Uterus (tissue), 3 donors: ENCODE measurements at regions not wholly inside any gene's neighbourhood (a gene's known extent, or its start where the extent isn't known, plus 50 kb on each side); places are given as distances from the start of the nearest gene placed in this dataset.

Source experiments
- DNase-seq, 2 donors: peaks; one replicate each; pipeline ENCODE4 v3.0.0-alpha.2; 2019 to 2020
- H3K27ac ChIP-seq, 2 donors: fragments of 200-600 bp; sonication (generic); 1 replicate in 1 of 2; 2 replicates in 1 of 2; pipeline ENCODE4 v1.5.1; 2016 to 2018
- H3K27me3 ChIP-seq, 2 donors: fragments of 200-600 bp; sonication (generic); one replicate each; pipeline ENCODE4 v1.5.1; 2018 to 2019; ENCODE audit warnings: control low read depth in 1 of 2
- H3K36me3 ChIP-seq, 2 donors: fragments of 200-600 bp; sonication (generic); one replicate each; pipeline ENCODE4 v1.5.1; 2019; ENCODE audit warnings: control low read depth in 1 of 2
- H3K4me1 ChIP-seq, 2 donors: fragments of 200-600 bp; sonication (generic); one replicate each; pipeline ENCODE4 v1.5.1; 2018 to 2019; ENCODE audit warnings: control low read depth in 1 of 2
- H3K4me3 ChIP-seq, 2 donors: fragments of 200-600 bp; sonication (generic); 1 replicate in 1 of 2; 2 replicates in 1 of 2; pipeline ENCODE4 v1.5.1; 2018 to 2019; ENCODE audit warnings: mild to moderate bottlenecking in 1 of 2
- H3K9me3 ChIP-seq, 2 donors: fragments of 200-600 bp; sonication (generic); one replicate each; pipeline ENCODE4 v1.5.1; 2019; ENCODE audit warnings: control low read depth in 1 of 2
- CTCF ChIP-seq, 4 experiments: fragments of 200-600 bp in 2 of 4; fragments of 450-650 bp in 2 of 4; sonication (generic) in 2 of 4; IDR thresholded peaks; one replicate each; pipeline ENCODE4 v1.5.1; 2016 to 2019; ENCODE audit warnings: antibody characterized with exemption in 4 of 4, mild to moderate bottlenecking in 2 of 4, moderate library complexity in 1 of 4
- POLR2A ChIP-seq, 2 donors: fragments of 450-650 bp; IDR thresholded peaks; one replicate each; pipeline ENCODE4 v1.6.1; 2016; ENCODE audit warnings: antibody characterized with exemption in 2 of 2, mild to moderate bottlenecking in 1 of 2, moderate library complexity in 1 of 2
- intact Hi-C: fragments of 100-400 bp; cut with DNase I; formaldehyde crosslinking; loops from one replicate; pipeline ENCODE4 v1.15.1; 2023; ENCODE audit warnings: low total_unique reads
- donor health status: DM: yes; HTN: yes; CAD: no.

- intact Hi-C loops = no loop called here
- TF ChIP-seq POLR2A (IDR thresholded peaks at IDR 0.05) = no peak
- TF ChIP-seq CTCF (IDR thresholded peaks at IDR 0.05) = no peak
- H3K4me1 ChIP-seq = no peaks in the 10 kb centered on the region
- no peaks in the 10 kb centered on the region for H3K27me3 ChIP-seq
- H3K9me3 ChIP-seq = no peaks in the 10 kb centered on the region
- no peak overlapping the region for H3K27ac ChIP-seq
- no peak for DNase-seq
- H3K36me3 ChIP-seq = no peaks in the 10 kb centered on the region
- H3K4me3 ChIP-seq = no peak overlapping the region
These were observed 121.0 kb upstream of the LOC128125822 start for GRCh38 chr6:63451238-63451637.

GRCh38 chr6:63452125-63452524 is 120.2 kb upstream of the LOC128125822 start:
- no peak for DNase-seq
- Histone ChIP-seq H3K27me3 (no peaks in the 10 kb centered on the region), H3K9me3 (no peaks in the 10 kb centered on the region), H3K36me3 (no peaks in the 10 kb centered on the region), H3K4me1 (no peaks in the 10 kb centered on the region), H3K27ac (no peak overlapping the region), H3K4me3 (no peak overlapping the region)
- intact Hi-C loops = no loop called here
- TF ChIP-seq POLR2A (IDR thresholded peaks at IDR 0.05) (no peak), CTCF (IDR thresholded peaks at IDR 0.05) (no peak)

- H3K27ac ChIP-seq = no peak overlapping the region
- DNase-seq = no peak
- H3K4me1 ChIP-seq = no peaks in the 10 kb centered on the region
- no peaks in the 10 kb centered on the region for H3K27me3 ChIP-seq
- no peak overlapping the region for H3K4me3 ChIP-seq
- TF ChIP-seq POLR2A (IDR thresholded peaks at IDR 0.05) = no peak
- no peak for TF ChIP-seq CTCF (IDR thresholded peaks at IDR 0.05)
- no peaks in the 10 kb centered on the region for H3K36me3 ChIP-seq
- intact Hi-C loops = no loop called here
- no peaks in the 10 kb centered on the region for H3K9me3 ChIP-seq
These were observed 115.5 kb upstream of the LOC128125822 start for GRCh38 chr6:63456734-63457133.

GRCh38 chr6:63458480-63459115 is 113.7 kb upstream of the LOC128125822 start:
- no peaks in the 10 kb centered on the region for H3K27me3 ChIP-seq
- H3K4me1 ChIP-seq = no peaks in the 10 kb centered on the region
- H3K4me3 ChIP-seq = no peak overlapping the region
- DNase-seq = no peak
- no peaks in the 10 kb centered on the region for H3K9me3 ChIP-seq
- intact Hi-C loops = no loop called here
- no peaks in the 10 kb centered on the region for H3K36me3 ChIP-seq
- no peak overlapping the region for H3K27ac ChIP-seq
- no peak for TF ChIP-seq CTCF (IDR thresholded peaks at IDR 0.05)
- TF ChIP-seq POLR2A (IDR thresholded peaks at IDR 0.05) = no peak

GRCh38 chr6:63459814-63460213 is 112.5 kb upstream of the LOC128125822 start:
- TF ChIP-seq POLR2A (IDR thresholded peaks at IDR 0.05) = no peak
- TF ChIP-seq CTCF (IDR thresholded peaks at IDR 0.05) = no peak
- no peak overlapping the region for H3K27ac ChIP-seq
- intact Hi-C loops = no loop called here
- H3K4me1 ChIP-seq = no peaks in the 10 kb centered on the region
- no peaks in the 10 kb centered on the region for H3K9me3 ChIP-seq
- DNase-seq = no peak
- H3K4me3 ChIP-seq = no peak overlapping the region
- no peaks in the 10 kb centered on the region for H3K27me3 ChIP-seq
- H3K36me3 ChIP-seq = no peaks in the 10 kb centered on the region
